Adipocyte (in vitro differentiated cells): ENCODE measurements at regions not wholly inside any gene's neighbourhood (a gene's known extent, or its start where the extent isn't known, plus 50 kb on each side); places are given as distances from the start of the nearest gene placed in this dataset.
"Not testable (repeated sequence)": the region's sequence is repeated elsewhere in the genome, so short reads cannot be mapped to it uniquely, and the experiment has no call there.

Source experiments
- DNase-seq: peaks from one replicate; pipeline ENCODE4 v3.0.0-alpha.2; 2015; ENCODE audit warnings: low read depth
- H3K27me3 ChIP-seq: replicated peaks from 2 replicates; pipeline ENCODE4 v1.7.0; 2013; ENCODE audit warnings: mild to moderate bottlenecking, low read length, moderate library complexity; ENCODE audit not compliant: control insufficient read depth, insufficient read depth
- H3K36me3 ChIP-seq: 2 replicates; pipeline ENCODE4 v1.7.0; 2013; ENCODE audit warnings: low read length, mild to moderate bottlenecking, moderate library complexity; ENCODE audit not compliant: control insufficient read depth, insufficient read depth, severe bottlenecking
- H3K4me1 ChIP-seq: 2 replicates; pipeline ENCODE4 v1.7.0; 2013; ENCODE audit warnings: mild to moderate bottlenecking, low read length, moderate library complexity; ENCODE audit not compliant: control insufficient read depth, insufficient read depth
- H3K4me3 ChIP-seq: 2 replicates; pipeline ENCODE4 v1.7.0; 2013; ENCODE audit warnings: mild to moderate bottlenecking, low read length, moderate library complexity
- H3K9ac ChIP-seq: 2 replicates; pipeline ENCODE4 v1.7.0; 2013; ENCODE audit warnings: mild to moderate bottlenecking, low read length, moderate library complexity
- H3K9me3 ChIP-seq: 2 replicates; pipeline ENCODE4 v1.7.0; 2013; ENCODE audit warnings: mild to moderate bottlenecking, low read length, moderate library complexity; ENCODE audit not compliant: control insufficient read depth

GRCh38 chr1:220942278-220942677 lies 63.0 kb downstream of the HLX start:
- Histone ChIP-seq H3K27me3 (no peaks in the 10 kb centered on the region), H3K4me3 (no peak overlapping the region), H3K9ac (no peak overlapping the region), H3K36me3 (no peaks in the 10 kb centered on the region), H3K9me3 (no peaks in the 10 kb centered on the region), H3K4me1 (no peaks in the 10 kb centered on the region)
- DNase-seq, result no peak

DNA sequence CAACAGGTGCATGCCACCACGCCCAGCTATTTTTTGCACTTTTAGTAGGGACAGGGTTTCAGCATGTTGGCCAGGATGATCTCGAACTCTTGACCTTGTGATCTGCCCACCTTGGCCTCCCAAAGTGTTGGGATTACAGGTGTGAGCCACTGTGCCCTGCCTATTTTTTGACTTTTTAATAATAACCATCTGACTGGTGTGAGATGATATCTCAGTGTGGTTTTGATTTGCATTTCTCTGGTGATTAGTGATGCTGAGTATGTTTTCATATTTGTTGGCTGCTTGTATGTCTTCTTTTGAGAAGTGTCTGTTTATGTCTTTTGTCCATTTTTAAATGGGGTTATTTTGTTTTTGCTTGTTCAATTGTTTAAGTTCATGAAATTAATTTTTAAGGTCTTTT lies 63.7 kb downstream of the HLX start:
- not testable (repeated sequence) for H3K27me3 ChIP-seq, H3K9me3 ChIP-seq, H3K9ac ChIP-seq, H3K4me1 ChIP-seq, H3K36me3 ChIP-seq, DNase-seq, H3K4me3 ChIP-seq

GRCh38 chr1:220943319-220943996 lies 64.2 kb downstream of the HLX start:
- H3K36me3 ChIP-seq, result no peaks in the 10 kb centered on the region
- no peaks in the 10 kb centered on the region for H3K9me3 ChIP-seq
- H3K4me1 ChIP-seq, result no peaks in the 10 kb centered on the region
- H3K9ac ChIP-seq, result no peak overlapping the region
- no peak overlapping the region for H3K4me3 ChIP-seq
- no peak for DNase-seq
- no peaks in the 10 kb centered on the region for H3K27me3 ChIP-seq

GRCh38 chr1:220950576-220950975 lies 71.3 kb downstream of the HLX start:
- Histone ChIP-seq H3K9ac (no peak overlapping the region), H3K4me3 (peak overlapping the region; percentile 31), H3K4me1 (no peaks in the 10 kb centered on the region), H3K27me3 (no peaks in the 10 kb centered on the region), H3K9me3 (peaks cover 28% of the 10 kb centered on the region), H3K36me3 (no peaks in the 10 kb centered on the region)
- DNase-seq, result no peak

DNA sequence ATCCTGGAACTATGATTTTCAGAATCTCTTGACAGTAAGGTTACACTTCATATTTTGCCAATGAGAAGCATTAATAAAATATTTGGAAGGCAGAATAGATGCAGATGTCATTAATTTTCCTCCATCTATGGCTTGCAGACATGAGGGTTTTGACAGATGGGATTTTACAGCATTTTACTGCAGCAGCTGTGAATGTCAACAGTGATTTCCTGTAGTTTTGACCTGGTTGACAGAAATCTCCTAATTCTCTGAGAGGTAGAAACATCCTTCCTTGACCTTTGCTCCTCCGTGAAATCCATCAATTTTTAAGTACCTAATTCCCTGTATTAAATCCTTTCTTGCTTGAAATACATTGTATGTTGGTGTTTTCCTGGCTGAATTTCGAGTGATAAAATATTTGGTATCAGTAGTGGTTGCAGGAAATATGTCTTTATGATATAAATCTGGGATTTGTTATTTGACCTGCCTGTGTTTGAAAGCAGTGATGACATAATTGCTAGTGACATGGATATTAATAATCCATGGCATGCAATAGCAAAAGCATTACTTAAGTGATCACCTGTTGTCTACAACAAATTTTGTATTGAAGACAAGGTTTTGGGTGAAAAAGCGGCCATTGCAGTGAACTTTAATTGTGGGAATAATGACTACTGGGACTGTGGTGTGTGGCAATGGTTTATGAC lies 73.9 kb downstream of the HLX start:
- DNase-seq, result no peak
- no peaks in the 10 kb centered on the region for H3K27me3 ChIP-seq
- H3K4me3 ChIP-seq, result no peak overlapping the region
- peaks cover 28% of the 10 kb centered on the region for H3K9me3 ChIP-seq
- no peak overlapping the region for H3K9ac ChIP-seq
- peaks cover 23% of the 10 kb centered on the region for H3K4me1 ChIP-seq
- no peaks in the 10 kb centered on the region for H3K36me3 ChIP-seq

- DNase-seq, result no peak
- peaks cover 22% of the 10 kb centered on the region for H3K9me3 ChIP-seq
- H3K9ac ChIP-seq, result no peak overlapping the region
- H3K4me3 ChIP-seq, result no peak overlapping the region
- H3K27me3 ChIP-seq, result no peaks in the 10 kb centered on the region
- no peaks in the 10 kb centered on the region for H3K36me3 ChIP-seq
- peaks cover 34% of the 10 kb centered on the region for H3K4me1 ChIP-seq
Observed at GRCh38 chr1:220954321-220955075, 75.3 kb downstream of the HLX start.

- no peak for DNase-seq
- Histone ChIP-seq H3K9ac (no peak overlapping the region), H3K4me1 (peaks cover 34% of the 10 kb centered on the region), H3K27me3 (no peaks in the 10 kb centered on the region), H3K4me3 (no peak overlapping the region), H3K36me3 (no peaks in the 10 kb centered on the region), H3K9me3 (peaks cover 15% of the 10 kb centered on the region)
Observed at GRCh38 chr1:220955116-220955515, 75.9 kb downstream of the HLX start.

DNA sequence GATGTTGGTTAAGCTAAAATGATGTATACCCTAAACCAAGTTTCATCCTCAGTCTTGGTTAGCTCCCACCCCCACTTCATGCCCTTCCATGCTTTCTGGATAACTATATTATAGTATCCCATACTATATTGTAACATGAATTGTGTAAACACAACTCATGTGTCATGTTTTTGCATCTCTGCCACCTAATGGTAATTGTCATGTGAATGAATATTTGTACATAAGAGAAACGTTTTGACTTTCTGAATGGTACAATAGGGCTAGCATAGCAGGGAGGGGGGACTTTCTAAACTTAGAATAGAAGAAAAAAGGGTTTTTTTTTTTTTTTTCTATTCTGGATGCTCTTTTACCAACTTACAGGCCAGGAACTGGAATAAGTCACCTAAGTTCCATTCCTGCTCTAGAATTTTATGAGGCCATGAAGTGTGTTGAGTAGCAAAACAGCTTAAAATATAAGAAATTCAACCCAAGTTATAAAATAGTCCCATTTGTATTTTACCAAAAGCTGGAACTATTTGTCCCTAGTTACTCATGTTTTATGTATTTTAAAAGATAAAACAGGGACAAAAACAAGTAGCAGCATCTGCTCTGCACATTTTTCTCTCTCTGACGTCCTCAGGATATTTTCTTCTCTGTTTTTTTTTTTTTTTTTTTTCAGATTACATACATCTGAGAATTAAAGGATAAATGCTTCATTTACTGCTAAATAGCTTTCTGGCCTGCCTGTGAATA lies 77.4 kb downstream of the HLX start:
- H3K4me3 ChIP-seq, result peak overlapping the region; percentile 61
- H3K4me1 ChIP-seq, result peaks cover 45% of the 10 kb centered on the region
- no peaks in the 10 kb centered on the region for H3K27me3 ChIP-seq
- DNase-seq, result peak; percentile 16
- peak overlapping the region; percentile 71 for H3K9ac ChIP-seq
- no peaks in the 10 kb centered on the region for H3K9me3 ChIP-seq
- no peaks in the 10 kb centered on the region for H3K36me3 ChIP-seq

DNA sequence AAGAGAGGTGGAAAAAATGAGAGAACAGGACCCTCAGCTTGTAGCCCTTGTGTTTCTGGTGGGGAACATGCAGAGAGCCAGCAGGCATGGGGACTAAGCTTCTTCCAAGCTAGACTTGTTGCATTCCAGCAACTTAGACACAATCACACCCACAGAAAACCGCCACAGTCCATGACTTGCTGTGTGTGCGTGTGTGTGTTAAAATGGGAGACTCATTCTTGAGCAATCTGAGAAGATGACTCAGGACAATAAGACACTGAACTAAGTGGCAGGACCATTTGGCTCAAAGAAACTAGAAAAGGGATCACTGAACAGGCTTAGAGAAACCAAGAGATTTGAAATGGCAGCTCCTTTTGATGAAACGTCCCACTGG lies 78.0 kb downstream of the HLX start:
- peak overlapping the region; percentile 71 for H3K9ac ChIP-seq
- no peaks in the 10 kb centered on the region for H3K27me3 ChIP-seq
- H3K36me3 ChIP-seq, result no peaks in the 10 kb centered on the region
- H3K4me3 ChIP-seq, result peak overlapping the region; percentile 61
- peak; percentile 95 for DNase-seq
- peaks cover 48% of the 10 kb centered on the region for H3K4me1 ChIP-seq
- H3K9me3 ChIP-seq, result no peaks in the 10 kb centered on the region

GRCh38 chr1:220958234-220958633 lies 79.0 kb downstream of the HLX start:
- H3K4me3 ChIP-seq, result no peak overlapping the region
- no peaks in the 10 kb centered on the region for H3K9me3 ChIP-seq
- H3K27me3 ChIP-seq, result no peaks in the 10 kb centered on the region
- no peak overlapping the region for H3K9ac ChIP-seq
- H3K36me3 ChIP-seq, result no peaks in the 10 kb centered on the region
- DNase-seq, result no peak
- H3K4me1 ChIP-seq, result peaks cover 54% of the 10 kb centered on the region
